ENCODE measurements at regions not wholly inside any gene's neighbourhood (a gene's known extent, or its start where the extent isn't known, plus 50 kb on each side); places are given as distances from the start of the nearest gene placed in this dataset.
"Not testable (repeated sequence)": the region's sequence is repeated elsewhere in the genome, so short reads cannot be mapped to it uniquely, and the experiment has no call there.

GRCh38 chr16:60078819-60079218 is 1344.7 kb upstream of the GOT2 start:
- DNase-seq, result not testable (repeated sequence)

- no peak for DNase-seq
Measured at GRCh38 chr16:60077861-60078260, 1343.7 kb upstream of the GOT2 start.

GRCh38 chr16:60074378-60074777 is 1340.3 kb upstream of the GOT2 start:
- DNase-seq, result no peak

GRCh38 chr16:60073376-60073775 is 1339.3 kb upstream of the GOT2 start:
- DNase-seq, result no peak

GRCh38 chr16:60064026-60064425 is 1329.9 kb upstream of the GOT2 start:
- DNase-seq, result no peak

GRCh38 chr16:60061396-60061795 is 1327.3 kb upstream of the GOT2 start:
- no peak for DNase-seq

- no peak for DNase-seq
Measured at GRCh38 chr16:60060731-60061130, 1326.6 kb upstream of the GOT2 start.

GRCh38 chr16:60059141-60059540 is 1325.0 kb upstream of the GOT2 start:
- DNase-seq, result no peak

- DNase-seq, result no peak
Measured at GRCh38 chr16:60041671-60042070, 1307.6 kb upstream of the GOT2 start.

- DNase-seq, result no peak
Measured at GRCh38 chr16:60031740-60032139, 1297.6 kb upstream of the GOT2 start.

- no peak for DNase-seq
Measured at GRCh38 chr16:60027351-60027750, 1293.2 kb upstream of the GOT2 start.

- no peak for DNase-seq
Measured at GRCh38 chr16:60013076-60013475, 1279.0 kb upstream of the GOT2 start.

GRCh38 chr16:60001523-60001922 is 1267.4 kb upstream of the GOT2 start:
- DNase-seq, result no peak

- DNase-seq, result no peak
Measured at GRCh38 chr16:59997706-59998105, 1263.6 kb upstream of the GOT2 start.

GRCh38 chr16:59993101-59993500 is 1259.0 kb upstream of the GOT2 start:
- DNase-seq, result no peak

GRCh38 chr16:59991171-59991570 is 1257.1 kb upstream of the GOT2 start:
- DNase-seq, result no peak

- peak; percentile 96 for DNase-seq
Measured at GRCh38 chr16:59988591-59988990, 1254.5 kb upstream of the GOT2 start.

GRCh38 chr16:59975953-59976352 is 1241.8 kb upstream of the GOT2 start:
- no peak for DNase-seq

- DNase-seq, result no peak
Measured at GRCh38 chr16:59973966-59974365, 1239.8 kb upstream of the GOT2 start.

- DNase-seq, result no peak
Measured at GRCh38 chr16:59971264-59971663, 1237.1 kb upstream of the GOT2 start.

GRCh38 chr16:59964232-59964924 is 1230.3 kb upstream of the GOT2 start:
- DNase-seq, result no peak

- no peak for DNase-seq
Measured at GRCh38 chr16:59959311-59959710, 1225.2 kb upstream of the GOT2 start.

GRCh38 chr16:59950431-59950830 is 1216.3 kb upstream of the GOT2 start:
- no peak for DNase-seq

GRCh38 chr16:59944041-59944440 is 1209.9 kb upstream of the GOT2 start:
- not testable (repeated sequence) for DNase-seq

- DNase-seq, result no peak
Measured at GRCh38 chr16:59941594-59941993, 1207.5 kb upstream of the GOT2 start.

All from DMS153 (cell line).